ENCODE measurements at regions not wholly inside any gene's neighbourhood (a gene's known extent, or its start where the extent isn't known, plus 50 kb on each side); places are given as distances from the start of the nearest gene placed in this dataset.

GRCh38 chr6:28588666-28589065, 63.0 kb downstream of the GPX5 start:
- Histone ChIP-seq H3K4me1 (peaks cover 0 to 5% (median 0%) of the 10 kb centered on the region in 4 donors), H3K9me3 (no peaks in the 10 kb centered on the region), H3K27me3 (peaks cover 0 to 14% of the 10 kb centered on the region in 2 donors), H3K36me3 (no peaks in the 10 kb centered on the region), H3K27ac (no peak overlapping the region), H3K4me3 (no peak overlapping the region)
- intact Hi-C loops (cut with DNase I): no loop called here
- no peak for DNase-seq
- ATAC-seq: no peak
- TF ChIP-seq CTCF (IDR thresholded peaks at IDR 0.05) (no peak), POLR2A (IDR thresholded peaks at IDR 0.05) (no peak)
- WGBS (ENCODE audit: insufficient coverage, low coverage, low lambda C conversion rate, missing lambda C conversion rate): 78% methylated on average over 3 of the region's 3 CpGs

- DNase-seq (no peak), ATAC-seq (no peak)
- 9% methylated on average over 31 of the region's 34 CpGs for WGBS (ENCODE audit: insufficient coverage, low coverage, low lambda C conversion rate, missing lambda C conversion rate)
- no peaks in the 10 kb centered on the region for H3K36me3 ChIP-seq
- TF ChIP-seq CTCF (IDR thresholded peaks at IDR 0.05) (no peak), POLR2A (IDR thresholded peaks at IDR 0.05) (no peak)
- peaks cover 0 to 5% (median 0%) of the 10 kb centered on the region in 4 donors for H3K4me1 ChIP-seq
- H3K27ac ChIP-seq: no peak overlapping the region
- peaks cover 0 to 20% of the 10 kb centered on the region in 2 donors for H3K27me3 ChIP-seq
- H3K4me3 ChIP-seq: no peak overlapping the region
- no peaks in the 10 kb centered on the region for H3K9me3 ChIP-seq
- intact Hi-C loops (cut with DNase I): no loop called here
Observed at GRCh38 chr6:28589234-28589956, 63.7 kb downstream of the GPX5 start.

GRCh38 chr6:28589957-28590349, 64.3 kb downstream of the GPX5 start:
- TF ChIP-seq CTCF (IDR thresholded peaks at IDR 0.05) (no peak), POLR2A (IDR thresholded peaks at IDR 0.05) (no peak)
- H3K9me3 ChIP-seq: no peaks in the 10 kb centered on the region
- no peaks in the 10 kb centered on the region for H3K36me3 ChIP-seq
- WGBS (ENCODE audit: insufficient coverage, low coverage, low lambda C conversion rate, missing lambda C conversion rate): 28% methylated on average over 21 of the region's 21 CpGs
- no peak overlapping the region for H3K4me3 ChIP-seq
- no peak for ATAC-seq
- intact Hi-C loops (cut with DNase I): no loop called here
- H3K4me1 ChIP-seq: peaks cover 0 to 5% (median 0%) of the 10 kb centered on the region in 4 donors
- H3K27me3 ChIP-seq: peaks cover 0 to 26% of the 10 kb centered on the region in 2 donors
- no peak for DNase-seq
- H3K27ac ChIP-seq: no peak overlapping the region

- Histone ChIP-seq H3K4me1 (no peaks in the 10 kb centered on the region), H3K27me3 (peaks cover 0 to 21% of the 10 kb centered on the region in 2 donors), H3K9me3 (no peaks in the 10 kb centered on the region), H3K36me3 (no peaks in the 10 kb centered on the region), H3K4me3 (no peak overlapping the region), H3K27ac (no peak overlapping the region)
- TF ChIP-seq CTCF (IDR thresholded peaks at IDR 0.05): no peak
- TF ChIP-seq POLR2A (IDR thresholded peaks at IDR 0.05): no peak
- DNase-seq: no peak
- intact Hi-C loops (cut with DNase I): no loop called here
- WGBS (ENCODE audit: insufficient coverage, low coverage, low lambda C conversion rate, missing lambda C conversion rate): 12% methylated on average over 16 of the region's 18 CpGs
- ATAC-seq: peak in 1 of 4 donors; percentile 23
Observed at GRCh38 chr6:28597217-28597835, 71.6 kb downstream of the GPX5 start.

Measured in right lobe of liver (tissue), 6 donors.